ENCODE measurements at regions not wholly inside any gene's neighbourhood (a gene's known extent, or its start where the extent isn't known, plus 50 kb on each side); places are given as distances from the start of the nearest gene placed in this dataset.

GRCh38 chr2:146260551-146260950 lies 1584.3 kb upstream of the ACVR2A start:
- H3K4me3 ChIP-seq (ENCODE audit: low read depth, low read length): no peak overlapping the region
- DNase-seq (ENCODE audit: low read depth): no peak
- TF ChIP-seq CTCF (IDR thresholded peaks at IDR 0.05; ENCODE audit: control insufficient read depth, extremely low read depth, insufficient read depth): no peak

- no peak for DNase-seq (ENCODE audit: low read depth)
- H3K4me3 ChIP-seq (ENCODE audit: low read depth, low read length): no peak overlapping the region
- no peak for TF ChIP-seq CTCF (IDR thresholded peaks at IDR 0.05; ENCODE audit: control insufficient read depth, extremely low read depth, insufficient read depth)
These were observed 1585.0 kb upstream of the ACVR2A start for GRCh38 chr2:146259816-146260215.

GRCh38 chr2:146258071-146258470 lies 1586.8 kb upstream of the ACVR2A start:
- H3K4me3 ChIP-seq (ENCODE audit: low read depth, low read length): no peak overlapping the region
- DNase-seq (ENCODE audit: low read depth): no peak
- no peak for TF ChIP-seq CTCF (IDR thresholded peaks at IDR 0.05; ENCODE audit: control insufficient read depth, extremely low read depth, insufficient read depth)

GRCh38 chr2:146252119-146252518 lies 1592.7 kb upstream of the ACVR2A start:
- DNase-seq (ENCODE audit: low read depth): no peak
- no peak for TF ChIP-seq CTCF (IDR thresholded peaks at IDR 0.05; ENCODE audit: control insufficient read depth, extremely low read depth, insufficient read depth)
- no peak overlapping the region for H3K4me3 ChIP-seq (ENCODE audit: low read depth, low read length)

GRCh38 chr2:146251328-146251727 lies 1593.5 kb upstream of the ACVR2A start:
- TF ChIP-seq CTCF (IDR thresholded peaks at IDR 0.05; ENCODE audit: control insufficient read depth, extremely low read depth, insufficient read depth): no peak
- DNase-seq (ENCODE audit: low read depth): no peak

GRCh38 chr2:146246736-146247523 lies 1597.9 kb upstream of the ACVR2A start:
- peak; percentile 49 for DNase-seq (ENCODE audit: low read depth)
- no peak for TF ChIP-seq CTCF (IDR thresholded peaks at IDR 0.05; ENCODE audit: control insufficient read depth, extremely low read depth, insufficient read depth)
- no peak overlapping the region for H3K4me3 ChIP-seq (ENCODE audit: low read depth, low read length)

More at GRCh38 chr2:146251328-146251727, 1593.5 kb upstream of the ACVR2A start:
- H3K4me3 ChIP-seq (ENCODE audit: low read depth, low read length): no peak overlapping the region
